Stomach (tissue), 8 donors: ENCODE measurements at regions not wholly inside any gene's neighbourhood (a gene's known extent, or its start where the extent isn't known, plus 50 kb on each side); places are given as distances from the start of the nearest gene placed in this dataset.

Experiments
- DNase-seq, 2 donors: peaks; one replicate each; pipeline versions ENCODE4 v3.0.0 to v3.0.0-alpha.2; 2013 to 2019
- H3K27ac ChIP-seq, 5 donors: fragments of 200-600 bp in 4 of 5; sonication (generic) in 4 of 5; one replicate each; pipeline ENCODE4 v1.5.1; 2013 to 2019; ENCODE audit warnings: mild to moderate bottlenecking in 1 of 5, moderate library complexity in 1 of 5
- H3K27me3 ChIP-seq, 3 donors: fragments of 200-600 bp; sonication (generic); one replicate each; pipeline ENCODE4 v1.5.1; 2017 to 2019; ENCODE audit warnings: mixed run types in 1 of 3
- H3K36me3 ChIP-seq, 4 donors: fragments of 200-600 bp; sonication (generic); 1 replicate in 3 of 4; 2 replicates in 1 of 4; pipeline ENCODE4 v1.5.1; 2016 to 2019
- H3K4me1 ChIP-seq, 4 donors: fragments of 200-600 bp; sonication (generic); one replicate each; pipeline ENCODE4 v1.5.1; 2016 to 2019
- H3K4me3 ChIP-seq, 4 donors: fragments of 200-600 bp; sonication (generic) in 3 of 4; one replicate each; pipeline ENCODE4 v1.5.1; 2016 to 2019; ENCODE audit warnings: mild to moderate bottlenecking in 1 of 4
- H3K9me3 ChIP-seq, 4 donors: fragments of 200-600 bp; sonication (generic); one replicate each; pipeline ENCODE4 v1.5.1; 2016 to 2019
- EP300 ChIP-seq: sonication (generic); formaldehyde crosslinking; IDR thresholded peaks from one replicate; pipeline ENCODE4 v1.6.1; 2017; ENCODE audit warnings: antibody characterized with exemption
- POLR2A ChIP-seq, 4 donors: fragments of 450-650 bp; IDR thresholded peaks; one replicate each; pipeline ENCODE4 v1.6.1; 2016; ENCODE audit warnings: antibody characterized with exemption in 4 of 4, control low read depth in 2 of 4, mild to moderate bottlenecking in 1 of 4, moderate library complexity in 1 of 4
- POLR2AphosphoS5 ChIP-seq, 3 donors: sonication (generic); formaldehyde crosslinking; IDR thresholded peaks; one replicate each; pipeline ENCODE4 v1.6.1; 2016; ENCODE audit warnings: antibody characterized with exemption in 3 of 3
- WGBS, 5 donors: extraction: QIAGEN DNeasy Blood & Tissue Kit in 3 of 5; methylation state at CpG; one replicate each; pipeline versions ENCODE4 v1.1.5 to v1.1.7; 2013 to 2018; 5-methylcytosine and 5-hydroxymethylcytosine counted together
- intact Hi-C: fragments of 100-400 bp; cut with DNase I; formaldehyde crosslinking; loops from one replicate; pipeline ENCODE4 v1.15.1; 2023; ENCODE audit warnings: low total_unique reads
- TF ChIP-seq, protein P1 (sequence below), 7 experiments: fragments of 450-650 bp in 4 of 7; fragments of 200-600 bp in 3 of 7; sonication (generic) in 3 of 7; IDR thresholded peaks; one replicate each; pipeline ENCODE4 v1.5.1; 2016 to 2019; ENCODE audit warnings: antibody characterized with exemption in 7 of 7, control low read depth in 2 of 7, mild to moderate bottlenecking in 1 of 7
- donor health status: healthy with polysubstance abuse.
- donor health status: Bipolar disorder and iron deficiency.
- donor health status: healthy.

DNA sequence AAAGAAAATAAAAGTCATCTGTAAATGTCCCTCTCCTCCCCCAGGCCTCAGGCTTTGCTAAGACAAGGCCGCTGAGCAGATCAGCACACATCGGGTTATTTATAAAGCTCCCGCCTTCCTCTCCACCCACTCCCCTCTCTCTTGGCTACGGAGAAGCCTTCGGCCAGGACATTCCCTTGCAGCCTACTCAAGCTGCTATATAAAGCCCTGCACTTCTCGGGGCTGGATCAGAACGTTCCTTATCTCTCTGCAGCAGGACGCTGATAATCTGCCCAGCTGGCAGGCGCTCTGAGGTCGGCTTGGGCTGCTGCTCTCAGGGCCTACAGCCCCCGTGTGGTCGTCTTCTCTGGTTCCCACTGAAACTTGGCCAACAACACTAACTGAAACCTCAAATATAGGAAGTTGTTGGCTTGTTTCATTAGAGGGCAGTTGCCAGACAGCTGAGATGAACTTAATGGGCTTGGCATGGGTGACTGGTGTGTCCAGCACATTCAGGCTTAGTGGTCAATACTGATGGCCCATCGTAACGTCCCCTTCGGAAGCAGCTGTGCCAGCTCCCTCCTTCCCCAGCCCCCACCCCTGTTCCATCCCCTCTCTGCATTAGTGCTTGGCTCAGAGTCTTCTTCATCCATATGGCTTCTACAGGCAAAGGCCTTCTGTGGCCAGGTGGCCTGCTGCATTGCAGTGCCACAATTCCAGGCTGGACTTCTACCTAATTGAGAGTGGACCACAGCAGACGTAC lies 64.6 kb downstream of the IER5 start:
- H3K36me3 ChIP-seq = no peaks in the 10 kb centered on the region
- intact Hi-C loops = no loop called here
- peaks cover 17 to 50% (median 26%) of the 10 kb centered on the region in 4 donors for H3K4me1 ChIP-seq
- H3K4me3 ChIP-seq = no peak overlapping the region
- TF ChIP-seq POLR2AphosphoS5 (IDR thresholded peaks at IDR 0.05) = peak; percentile 91 to 94 (median 93)
- peak; percentile 97 for TF ChIP-seq EP300
- no peak for TF ChIP-seq POLR2A (IDR thresholded peaks at IDR 0.05)
- TF ChIP-seq, protein P1, sequence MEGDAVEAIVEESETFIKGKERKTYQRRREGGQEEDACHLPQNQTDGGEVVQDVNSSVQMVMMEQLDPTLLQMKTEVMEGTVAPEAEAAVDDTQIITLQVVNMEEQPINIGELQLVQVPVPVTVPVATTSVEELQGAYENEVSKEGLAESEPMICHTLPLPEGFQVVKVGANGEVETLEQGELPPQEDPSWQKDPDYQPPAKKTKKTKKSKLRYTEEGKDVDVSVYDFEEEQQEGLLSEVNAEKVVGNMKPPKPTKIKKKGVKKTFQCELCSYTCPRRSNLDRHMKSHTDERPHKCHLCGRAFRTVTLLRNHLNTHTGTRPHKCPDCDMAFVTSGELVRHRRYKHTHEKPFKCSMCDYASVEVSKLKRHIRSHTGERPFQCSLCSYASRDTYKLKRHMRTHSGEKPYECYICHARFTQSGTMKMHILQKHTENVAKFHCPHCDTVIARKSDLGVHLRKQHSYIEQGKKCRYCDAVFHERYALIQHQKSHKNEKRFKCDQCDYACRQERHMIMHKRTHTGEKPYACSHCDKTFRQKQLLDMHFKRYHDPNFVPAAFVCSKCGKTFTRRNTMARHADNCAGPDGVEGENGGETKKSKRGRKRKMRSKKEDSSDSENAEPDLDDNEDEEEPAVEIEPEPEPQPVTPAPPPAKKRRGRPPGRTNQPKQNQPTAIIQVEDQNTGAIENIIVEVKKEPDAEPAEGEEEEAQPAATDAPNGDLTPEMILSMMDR (IDR thresholded peaks at IDR 0.05) = peak in 3 of 7 experiments; percentile 9 to 21 (median 19)
- DNase-seq = peak; percentile 85 to 90
- no peaks in the 10 kb centered on the region for H3K9me3 ChIP-seq
- 10 to 22% (median 13%) methylated on average over 16 of the region's 16 CpGs for WGBS, 5 donors
- no peaks in the 10 kb centered on the region for H3K27me3 ChIP-seq
- peak overlapping the region; percentile 15 to 88 (median 77) for H3K27ac ChIP-seq

- Histone ChIP-seq H3K9me3 (no peaks in the 10 kb centered on the region), H3K36me3 (no peaks in the 10 kb centered on the region), H3K27me3 (no peaks in the 10 kb centered on the region), H3K27ac (peak overlapping the region; percentile 15 to 88 (median 77)), H3K4me3 (no peak overlapping the region), H3K4me1 (peaks cover 17 to 50% (median 26%) of the 10 kb centered on the region in 4 donors)
- DNase-seq = no peak
- no peak for TF ChIP-seq EP300
- TF ChIP-seq POLR2A (IDR thresholded peaks at IDR 0.05) = no peak
- no peak for TF ChIP-seq POLR2AphosphoS5 (IDR thresholded peaks at IDR 0.05)
- intact Hi-C loops = no loop called here
- WGBS, 5 donors = 73 to 91% (median 87%) methylated on average over 2 of the region's 2 CpGs
These were observed 65.1 kb downstream of the IER5 start for GRCh38 chr1:181153634-181153961.

- H3K9me3 ChIP-seq = no peaks in the 10 kb centered on the region
- H3K4me1 ChIP-seq = peaks cover 17 to 52% (median 38%) of the 10 kb centered on the region in 4 donors
- TF ChIP-seq EP300 (no peak), POLR2AphosphoS5 (IDR thresholded peaks at IDR 0.05) (no peak), POLR2A (IDR thresholded peaks at IDR 0.05) (no peak)
- TF ChIP-seq, protein P1 (IDR thresholded peaks at IDR 0.05) = no peak
- H3K36me3 ChIP-seq = no peaks in the 10 kb centered on the region
- H3K4me3 ChIP-seq = no peak overlapping the region
- H3K27me3 ChIP-seq = no peaks in the 10 kb centered on the region
- WGBS, 5 donors = 81 to 92% (median 82%) methylated on average over 2 of the region's 2 CpGs
- no peak for DNase-seq
- intact Hi-C loops = no loop called here
- no peak overlapping the region for H3K27ac ChIP-seq
These were observed 66.8 kb downstream of the IER5 start for GRCh38 chr1:181155339-181155738.

DNA sequence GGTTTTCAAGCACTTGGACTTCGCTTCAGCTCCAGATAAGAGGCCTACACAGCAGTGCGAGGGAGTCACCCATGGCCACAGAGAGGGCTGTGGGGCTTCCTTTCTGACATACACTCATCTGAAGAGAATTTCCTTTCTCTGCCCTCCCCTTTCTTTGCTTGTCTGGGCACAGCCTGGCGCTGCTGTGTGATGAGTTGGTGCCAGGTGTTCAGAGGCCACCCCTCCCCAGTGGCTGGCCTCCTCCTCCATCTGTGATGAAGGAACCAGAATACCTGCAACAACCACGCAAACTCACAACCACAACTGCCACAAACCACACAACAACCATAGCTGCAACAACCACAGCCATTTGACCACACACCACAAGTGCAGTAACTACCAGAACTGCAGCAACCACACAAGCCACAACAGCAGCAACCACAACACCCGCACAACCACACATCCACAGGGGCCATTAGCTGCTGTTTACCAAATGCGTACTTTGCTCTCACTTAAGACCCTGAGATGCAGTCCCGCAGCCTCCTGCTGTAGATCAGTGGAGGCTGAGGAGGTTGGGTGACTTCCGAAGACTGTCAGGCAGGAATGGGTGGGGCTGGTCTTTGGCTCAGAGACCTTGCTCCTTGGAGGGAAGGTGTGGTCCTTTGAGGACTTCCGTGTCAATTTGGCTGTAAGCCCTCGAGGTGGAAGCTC lies 71.1 kb downstream of the IER5 start:
- Histone ChIP-seq H3K4me3 (no peak overlapping the region), H3K9me3 (peaks cover 0 to 23% (median 15%) of the 10 kb centered on the region in 4 donors), H3K36me3 (no peaks in the 10 kb centered on the region), H3K4me1 (peaks cover 0 to 25% (median 16%) of the 10 kb centered on the region in 4 donors), H3K27ac (peak overlapping the region in 2 of 5 donors; percentile 16 to 57), H3K27me3 (no peaks in the 10 kb centered on the region)
- 43 to 64% (median 54%) methylated on average over 8 to 10 of the region's 10 CpGs for WGBS, 5 donors
- TF ChIP-seq EP300 (no peak), POLR2A (IDR thresholded peaks at IDR 0.05) (no peak), POLR2AphosphoS5 (IDR thresholded peaks at IDR 0.05) (peak in 1 of 3 donors; percentile 35)
- TF ChIP-seq, protein P1 (IDR thresholded peaks at IDR 0.05) = no peak
- peak in 1 of 2 donors; percentile 61 for DNase-seq
- intact Hi-C loops = no loop called here
